ENCODE measurements at regions not wholly inside any gene's neighbourhood (a gene's known extent, or its start where the extent isn't known, plus 50 kb on each side); places are given as distances from the start of the nearest gene placed in this dataset.
"Not testable (repeated sequence)": the region's sequence is repeated elsewhere in the genome, so short reads cannot be mapped to it uniquely, and the experiment has no call there.

- not testable (repeated sequence) for DNase-seq (ENCODE audit: low read depth in 4 of 4, low spot score in 2 of 4)
Measured at GRCh38 chr5:163934990-163935389, 429.6 kb downstream of the MAT2B start.

DNA sequence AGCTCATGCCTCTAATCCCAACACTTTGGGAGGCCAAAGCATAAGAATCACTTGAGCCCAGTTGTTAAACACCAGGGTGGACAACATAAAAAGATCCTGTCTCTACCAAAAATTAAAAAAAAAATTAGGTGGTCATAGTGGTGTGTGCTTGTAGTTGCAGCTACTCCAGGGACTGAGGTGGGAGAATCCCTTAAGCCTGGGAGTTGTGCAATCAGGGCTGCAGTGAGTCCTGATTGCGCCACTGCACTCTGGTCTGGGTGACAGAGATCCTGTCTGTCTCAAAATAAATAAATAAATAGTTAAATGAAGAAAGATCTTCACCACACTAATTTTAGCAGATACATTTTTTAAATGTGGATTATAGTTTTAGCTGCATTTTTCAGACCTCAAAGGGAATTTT is 433.2 kb downstream of the MAT2B start:
- DNase-seq (ENCODE audit: low read depth in 4 of 4, low spot score in 2 of 4) = no peak

DNA sequence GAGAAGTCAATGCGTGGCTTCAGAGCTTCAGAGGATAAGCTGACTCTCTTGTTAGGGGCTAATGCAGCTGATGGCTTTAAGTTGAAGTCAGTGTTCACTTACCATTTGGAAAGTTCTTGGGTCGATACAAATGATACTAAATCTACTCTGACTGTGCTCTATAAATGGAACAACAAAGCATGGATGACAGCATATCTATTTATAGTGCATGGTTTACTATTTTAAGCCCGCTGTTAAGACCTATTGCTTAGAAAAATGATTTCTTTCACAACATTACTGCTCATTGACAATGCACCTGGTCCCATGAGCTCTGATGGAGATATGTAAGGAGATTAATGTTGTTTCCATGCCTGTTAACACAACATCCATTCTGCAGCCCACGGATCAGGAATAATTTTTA is 435.7 kb downstream of the MAT2B start:
- no peak for DNase-seq (ENCODE audit: low read depth in 4 of 4, low spot score in 2 of 4)

DNA sequence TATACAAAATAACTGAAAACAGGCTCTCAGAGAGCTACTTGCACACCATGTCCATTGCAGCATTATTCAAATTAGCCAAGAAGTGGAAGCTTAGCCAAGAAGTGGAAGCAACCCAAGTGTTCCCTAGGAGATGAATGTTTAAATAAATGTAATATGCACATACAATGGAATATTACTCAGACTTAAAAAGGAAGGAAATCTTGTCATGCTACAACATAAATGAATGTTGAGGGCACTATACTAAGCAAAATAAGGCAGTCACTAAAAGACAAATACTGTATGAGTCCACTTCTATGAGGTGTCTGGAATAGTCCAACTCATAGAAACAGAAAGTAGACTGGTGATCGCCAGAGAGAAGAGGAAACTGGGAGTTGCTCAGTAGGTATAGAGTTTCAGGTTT is 438.1 kb downstream of the MAT2B start:
- DNase-seq (ENCODE audit: low read depth in 4 of 4, low spot score in 2 of 4) = no peak

GRCh38 chr5:163944738-163945137 is 439.3 kb downstream of the MAT2B start:
- no peak for DNase-seq (ENCODE audit: low read depth in 4 of 4, low spot score in 2 of 4)

GRCh38 chr5:163947848-163948666 is 442.6 kb downstream of the MAT2B start:
- no peak for DNase-seq (ENCODE audit: low read depth in 4 of 4, low spot score in 2 of 4)

DNA sequence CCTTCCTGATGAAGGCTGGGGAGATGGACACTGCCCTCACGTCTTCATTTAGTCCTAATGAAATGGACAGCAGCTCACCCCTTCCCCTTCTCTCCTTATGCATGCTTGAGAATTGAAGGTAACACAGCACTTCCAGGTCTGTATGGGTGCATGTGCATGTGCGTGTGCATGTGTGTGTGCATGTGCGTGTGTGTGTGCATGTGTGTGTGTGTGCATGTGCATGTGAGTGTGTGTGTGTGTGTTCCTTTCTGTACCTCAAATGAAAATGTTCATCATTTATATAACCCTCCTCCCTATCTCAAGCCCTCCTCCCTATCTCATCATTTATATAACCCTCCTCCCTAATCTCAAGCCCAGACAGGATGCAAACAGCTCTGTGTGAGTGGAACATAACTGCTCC is 444.8 kb downstream of the MAT2B start:
- DNase-seq (ENCODE audit: low read depth in 4 of 4, low spot score in 2 of 4) = no peak

DNA sequence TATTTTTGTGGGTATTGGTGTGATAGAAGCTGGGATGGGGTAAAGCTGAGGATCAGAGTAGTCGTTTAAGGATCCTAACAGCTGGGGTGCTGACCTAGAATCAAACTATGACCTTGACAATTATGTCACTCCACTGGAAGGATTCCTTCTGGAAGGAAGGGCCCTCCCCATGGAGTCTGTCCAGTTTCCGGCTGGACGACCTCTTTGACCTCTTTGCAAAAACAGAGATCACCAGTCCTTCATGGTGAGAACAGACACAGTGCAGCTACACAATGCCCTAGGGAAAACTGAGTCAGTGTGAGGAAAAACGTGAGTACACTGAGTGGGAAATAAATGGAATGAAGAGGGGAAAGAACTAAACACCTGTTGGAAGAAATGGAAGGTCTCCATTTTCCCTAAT is 445.6 kb downstream of the MAT2B start:
- no peak for DNase-seq (ENCODE audit: low read depth in 4 of 4, low spot score in 2 of 4)

DNA sequence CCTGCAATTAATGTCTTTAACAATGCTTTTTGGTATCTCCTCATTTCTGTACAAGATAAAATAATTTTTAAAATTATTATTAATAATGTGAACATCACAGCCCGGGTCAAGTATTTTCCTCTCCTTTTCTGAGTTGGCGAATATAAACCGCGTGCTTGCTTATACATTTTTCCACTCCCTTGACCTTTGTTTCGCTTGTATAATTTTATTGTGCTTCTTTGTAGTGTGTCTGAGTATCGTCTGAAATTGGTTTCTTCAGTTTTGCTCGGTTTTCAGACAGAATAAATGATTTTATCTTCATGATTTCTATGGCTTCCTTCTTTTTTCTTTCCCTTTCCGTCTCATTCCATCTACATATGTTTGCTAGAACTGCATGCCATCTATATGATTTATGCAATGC is 448.5 kb downstream of the MAT2B start:
- DNase-seq (ENCODE audit: low read depth in 4 of 4, low spot score in 2 of 4) = no peak

DNA sequence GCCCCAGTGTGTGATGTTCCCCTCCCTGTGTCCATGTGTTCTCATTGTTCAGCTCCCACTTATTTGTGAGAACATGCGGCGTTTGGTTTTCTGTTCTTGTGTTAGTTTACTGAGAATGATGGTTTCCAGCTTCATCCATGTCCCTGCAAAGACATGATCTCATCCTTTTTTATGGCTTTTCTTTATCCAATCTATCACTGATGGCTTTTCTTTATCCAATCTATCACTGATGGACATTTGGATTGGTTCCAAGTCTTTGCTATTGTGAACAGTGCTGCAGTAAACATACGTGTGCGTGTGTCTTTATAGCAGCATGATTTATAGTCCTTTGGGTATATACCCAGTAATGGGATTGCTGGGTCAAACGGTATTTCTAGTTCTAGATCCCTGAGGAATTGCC is 455.8 kb downstream of the MAT2B start:
- DNase-seq (ENCODE audit: low read depth in 4 of 4, low spot score in 2 of 4) = not testable (repeated sequence)

- no peak for DNase-seq (ENCODE audit: low read depth in 4 of 4, low spot score in 2 of 4)
Measured at GRCh38 chr5:163963881-163964280, 458.5 kb downstream of the MAT2B start.

DNA sequence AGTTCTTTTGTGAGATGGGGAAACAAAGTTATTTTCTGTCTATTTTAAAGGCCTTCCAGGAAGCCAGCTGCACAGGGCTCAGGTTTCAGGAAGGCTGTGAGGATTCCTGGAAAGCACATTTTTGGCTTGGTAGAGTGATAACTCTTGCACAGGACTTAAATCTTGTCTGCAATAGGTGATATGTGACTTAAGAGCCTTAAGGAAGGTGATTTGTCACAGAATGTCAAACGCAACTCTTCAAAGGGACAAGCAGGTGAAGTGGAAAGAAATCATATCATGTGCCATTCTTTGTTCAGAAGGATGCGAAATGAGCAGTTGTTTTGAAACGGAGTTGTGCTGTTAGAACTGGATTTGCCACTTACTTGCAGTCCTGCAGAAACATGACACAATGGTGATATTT is 459.3 kb downstream of the MAT2B start:
- peak; percentile 20 to 51 (median 44) for DNase-seq (ENCODE audit: low read depth in 4 of 4, low spot score in 2 of 4)

DNA sequence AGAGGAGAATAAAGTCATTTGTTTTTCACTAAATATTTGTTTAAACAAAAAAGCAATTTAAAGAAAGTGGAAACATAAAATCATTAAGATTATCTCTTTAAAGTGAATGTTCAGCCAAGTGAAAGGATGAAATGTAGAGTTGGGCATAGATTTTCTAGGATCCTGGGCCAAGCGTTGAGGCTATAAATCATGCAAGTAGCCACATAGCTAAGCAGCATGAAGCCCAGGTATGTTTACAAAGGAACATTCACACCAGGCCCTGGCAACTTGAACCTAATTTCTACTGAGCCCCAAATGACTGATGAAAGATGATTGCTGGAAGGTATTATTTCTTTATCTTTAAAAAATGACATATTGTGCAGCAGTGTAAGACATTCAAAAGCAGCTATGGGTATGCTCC is 461.8 kb downstream of the MAT2B start:
- DNase-seq (ENCODE audit: low read depth in 4 of 4, low spot score in 2 of 4) = peak in 1 of 4 donors; percentile 10

- no peak for DNase-seq (ENCODE audit: low read depth in 4 of 4, low spot score in 2 of 4)
Measured at GRCh38 chr5:163968651-163969050, 463.2 kb downstream of the MAT2B start.

DNA sequence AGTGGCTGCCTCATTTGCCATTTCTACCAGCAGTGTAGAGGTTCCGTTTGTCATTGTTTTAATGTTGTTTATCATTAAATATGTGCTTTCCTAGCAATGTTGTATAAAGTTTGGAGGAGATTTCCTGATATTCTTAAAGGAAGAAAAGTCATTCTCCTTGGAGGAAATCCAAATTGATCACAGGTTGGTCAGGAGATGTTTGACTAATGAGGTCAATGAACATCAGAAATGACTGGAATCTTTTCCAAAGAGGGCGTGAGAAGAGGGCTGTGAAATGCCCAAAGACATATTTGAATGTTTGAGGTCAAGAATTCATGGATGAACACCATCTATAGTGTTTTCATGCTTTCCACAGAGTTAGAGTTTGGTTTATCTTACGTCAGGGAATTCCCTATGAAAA is 471.3 kb downstream of the MAT2B start:
- DNase-seq (ENCODE audit: low read depth in 4 of 4, low spot score in 2 of 4) = no peak

DNA sequence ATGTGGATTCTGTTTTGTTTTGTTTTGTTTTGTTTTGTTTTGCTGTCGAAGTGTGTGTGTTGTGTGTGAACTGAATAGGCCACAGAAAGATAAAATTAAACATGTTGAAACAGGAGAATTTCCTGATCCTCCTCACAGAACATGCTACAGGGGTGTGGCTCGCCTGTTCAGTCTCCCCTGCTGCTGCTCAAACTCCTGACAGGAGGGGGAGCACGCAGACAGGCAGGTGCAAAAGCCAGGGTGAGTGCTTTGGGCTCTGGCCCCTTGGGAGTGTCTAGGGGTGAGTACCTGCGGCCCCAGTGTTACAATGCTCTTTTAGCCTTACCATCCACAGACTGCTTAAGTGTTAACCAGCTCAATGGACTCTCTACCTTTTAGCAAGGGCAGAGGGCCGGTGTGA is 473.5 kb downstream of the MAT2B start:
- DNase-seq (ENCODE audit: low read depth in 4 of 4, low spot score in 2 of 4) = no peak

- DNase-seq (ENCODE audit: low read depth in 4 of 4, low spot score in 2 of 4) = no peak
Measured at GRCh38 chr5:163988566-163988965, 483.1 kb downstream of the MAT2B start.

- DNase-seq (ENCODE audit: low read depth in 4 of 4, low spot score in 2 of 4) = no peak
Measured at GRCh38 chr5:163993126-163993525, 487.7 kb downstream of the MAT2B start.

- DNase-seq (ENCODE audit: low read depth in 4 of 4, low spot score in 2 of 4) = no peak
Measured at GRCh38 chr5:163995206-163995605, 489.8 kb downstream of the MAT2B start.

GRCh38 chr5:163997965-163998364 is 492.5 kb downstream of the MAT2B start:
- no peak for DNase-seq (ENCODE audit: low read depth in 4 of 4, low spot score in 2 of 4)

- DNase-seq (ENCODE audit: low read depth in 4 of 4, low spot score in 2 of 4) = no peak
Measured at GRCh38 chr5:164000241-164000640, 494.8 kb downstream of the MAT2B start.

DNA sequence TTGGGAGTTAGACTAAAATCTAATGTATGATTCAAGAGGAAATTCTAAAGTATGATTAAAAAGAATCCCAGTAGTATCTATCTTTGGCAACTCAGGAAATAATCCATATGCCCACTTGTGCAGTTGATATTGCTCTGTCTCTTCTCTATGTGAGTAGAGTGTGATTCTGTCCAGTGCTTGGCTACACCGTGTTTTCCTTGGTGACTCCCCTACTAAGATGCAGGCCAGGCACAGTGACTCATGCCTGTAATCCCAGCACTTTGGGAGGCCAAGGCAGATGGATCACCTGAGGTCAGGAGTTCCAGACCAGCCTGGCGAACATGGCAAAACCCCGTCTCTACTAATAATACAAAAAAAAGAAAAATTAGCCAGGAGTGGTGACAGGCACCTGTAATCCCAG is 495.4 kb downstream of the MAT2B start:
- DNase-seq (ENCODE audit: low read depth in 4 of 4, low spot score in 2 of 4) = no peak

DNA sequence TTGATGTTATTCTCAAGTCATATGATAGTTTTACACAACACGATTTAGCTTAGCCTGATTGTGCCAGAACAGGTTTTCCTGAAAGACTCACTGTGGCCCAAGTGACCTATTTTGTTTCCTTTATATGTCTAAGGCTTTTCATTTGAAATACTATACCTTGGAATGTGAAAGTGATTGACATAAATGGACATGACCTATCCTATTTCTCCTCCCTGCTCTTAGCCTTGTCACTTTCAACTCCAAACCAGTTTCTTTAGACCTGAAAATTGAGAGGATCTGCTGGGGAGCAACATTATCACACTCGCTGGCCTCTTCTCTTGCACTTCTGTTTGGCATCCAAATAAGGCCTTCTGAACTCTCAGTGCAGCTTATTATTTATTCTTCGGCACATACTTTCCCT is 496.8 kb downstream of the MAT2B start:
- DNase-seq (ENCODE audit: low read depth in 4 of 4, low spot score in 2 of 4) = peak in 3 of 4 donors; percentile 37 to 56 (median 47)

Data from left renal cortex interstitium (tissue), 4 donors.